ENCODE measurements at regions not wholly inside any gene's neighbourhood (a gene's known extent, or its start where the extent isn't known, plus 50 kb on each side); places are given as distances from the start of the nearest gene placed in this dataset.

- H3K4me1 ChIP-seq (ENCODE audit: insufficient read depth, low read length, poor library complexity, severe bottlenecking), result no peaks in the 10 kb centered on the region
- H3K36me3 ChIP-seq (ENCODE audit: insufficient read depth, low read length), result no peaks in the 10 kb centered on the region
- no peak overlapping the region for H3K4me3 ChIP-seq (ENCODE audit: low read depth, low read length, poor library complexity, severe bottlenecking)
- TF ChIP-seq, protein P1, sequence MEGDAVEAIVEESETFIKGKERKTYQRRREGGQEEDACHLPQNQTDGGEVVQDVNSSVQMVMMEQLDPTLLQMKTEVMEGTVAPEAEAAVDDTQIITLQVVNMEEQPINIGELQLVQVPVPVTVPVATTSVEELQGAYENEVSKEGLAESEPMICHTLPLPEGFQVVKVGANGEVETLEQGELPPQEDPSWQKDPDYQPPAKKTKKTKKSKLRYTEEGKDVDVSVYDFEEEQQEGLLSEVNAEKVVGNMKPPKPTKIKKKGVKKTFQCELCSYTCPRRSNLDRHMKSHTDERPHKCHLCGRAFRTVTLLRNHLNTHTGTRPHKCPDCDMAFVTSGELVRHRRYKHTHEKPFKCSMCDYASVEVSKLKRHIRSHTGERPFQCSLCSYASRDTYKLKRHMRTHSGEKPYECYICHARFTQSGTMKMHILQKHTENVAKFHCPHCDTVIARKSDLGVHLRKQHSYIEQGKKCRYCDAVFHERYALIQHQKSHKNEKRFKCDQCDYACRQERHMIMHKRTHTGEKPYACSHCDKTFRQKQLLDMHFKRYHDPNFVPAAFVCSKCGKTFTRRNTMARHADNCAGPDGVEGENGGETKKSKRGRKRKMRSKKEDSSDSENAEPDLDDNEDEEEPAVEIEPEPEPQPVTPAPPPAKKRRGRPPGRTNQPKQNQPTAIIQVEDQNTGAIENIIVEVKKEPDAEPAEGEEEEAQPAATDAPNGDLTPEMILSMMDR (conservative IDR thresholded peaks at IDR 0.05; ENCODE audit: low read length), result no peak
- DNase-seq (ENCODE audit: low spot score), result no peak
- no peaks in the 10 kb centered on the region for H4K20me1 ChIP-seq (ENCODE audit: insufficient read depth, low read length)
- no peaks in the 10 kb centered on the region for H3K9me2 ChIP-seq (ENCODE audit: insufficient read depth, low read length)
- no peak overlapping the region for H3K27ac ChIP-seq (ENCODE audit: low read depth, low read length, poor library complexity, severe bottlenecking)
- no TSS peak for BruUV-seq (replicated peaks)
- ChIA-PET POLR2A (no interaction called here), CTCF (ENCODE audit: unreplicated experiment) (no interaction called here)
- H2AFZ ChIP-seq (ENCODE audit: low read length), result no peak overlapping the region
- no peak overlapping the region for H3K4me2 ChIP-seq (ENCODE audit: low read length)
- no peaks in the 10 kb centered on the region for H3K79me2 ChIP-seq (ENCODE audit: insufficient read depth, low read depth, low read length)
- intact Hi-C loops (cut with micrococcal nuclease; ENCODE audit: unreplicated experiment), result no loop called here
- H3K9me3 ChIP-seq (ENCODE audit: low read length), result no peaks in the 10 kb centered on the region
Observed at GRCh38 chr13:85590231-85590931, 208.8 kb downstream of the SLITRK6 start.

- H3K9me3 ChIP-seq (ENCODE audit: low read length), result no peaks in the 10 kb centered on the region
- CTCF ChIA-PET (ENCODE audit: unreplicated experiment), result no interaction called here
- H3K4me2 ChIP-seq (ENCODE audit: low read length), result no peak overlapping the region
- no TSS peak for BruUV-seq (replicated peaks)
- no peak overlapping the region for H3K27ac ChIP-seq (ENCODE audit: low read depth, low read length, poor library complexity, severe bottlenecking)
- no peak for TF ChIP-seq EZH2phosphoT487 (IDR thresholded peaks at IDR 0.05; ENCODE audit: borderline replicate concordance, low read depth, low read length)
- TF ChIP-seq, protein P1 (conservative IDR thresholded peaks at IDR 0.05; ENCODE audit: low read length), result no peak
- H4K20me1 ChIP-seq (ENCODE audit: insufficient read depth, low read length), result no peaks in the 10 kb centered on the region
- H3K4me3 ChIP-seq (ENCODE audit: low read depth, low read length, poor library complexity, severe bottlenecking), result no peak overlapping the region
- intact Hi-C loops (cut with micrococcal nuclease; ENCODE audit: unreplicated experiment), result no loop called here
- H3K9me2 ChIP-seq (ENCODE audit: insufficient read depth, low read length), result no peaks in the 10 kb centered on the region
- H3K79me2 ChIP-seq (ENCODE audit: insufficient read depth, low read depth, low read length), result no peaks in the 10 kb centered on the region
- H2AFZ ChIP-seq (ENCODE audit: low read length), result no peak overlapping the region
- POLR2A ChIA-PET, result interaction anchor here (1.2 kb wide), 1 partner anchor 9 kb away, joined by 3 read pairs; no protein-coding TSS in a partner anchor
- DNase-seq (ENCODE audit: low spot score), result no peak
- no peaks in the 10 kb centered on the region for H3K36me3 ChIP-seq (ENCODE audit: insufficient read depth, low read length)
- no peaks in the 10 kb centered on the region for H3K4me1 ChIP-seq (ENCODE audit: insufficient read depth, low read length, poor library complexity, severe bottlenecking)
Observed at GRCh38 chr13:85589021-85589420, 210.2 kb downstream of the SLITRK6 start.

GRCh38 chr13:85588359-85588758 is 210.9 kb downstream of the SLITRK6 start:
- BruUV-seq (replicated peaks), result no TSS peak
- Histone ChIP-seq H3K4me1 (ENCODE audit: insufficient read depth, low read length, poor library complexity, severe bottlenecking) (no peaks in the 10 kb centered on the region), H3K79me2 (ENCODE audit: insufficient read depth, low read depth, low read length) (no peaks in the 10 kb centered on the region), H3K27ac (ENCODE audit: low read depth, low read length, poor library complexity, severe bottlenecking) (no peak overlapping the region), H2AFZ (ENCODE audit: low read length) (no peak overlapping the region), H3K9me3 (ENCODE audit: low read length) (no peaks in the 10 kb centered on the region), H3K4me3 (ENCODE audit: low read depth, low read length, poor library complexity, severe bottlenecking) (no peak overlapping the region), H3K9me2 (ENCODE audit: insufficient read depth, low read length) (no peaks in the 10 kb centered on the region), H4K20me1 (ENCODE audit: insufficient read depth, low read length) (no peaks in the 10 kb centered on the region), H3K36me3 (ENCODE audit: insufficient read depth, low read length) (no peaks in the 10 kb centered on the region), H3K4me2 (ENCODE audit: low read length) (no peak overlapping the region)
- CTCF ChIA-PET (ENCODE audit: unreplicated experiment), result no interaction called here
- DNase-seq (ENCODE audit: low spot score), result no peak
- intact Hi-C loops (cut with micrococcal nuclease; ENCODE audit: unreplicated experiment), result no loop called here
- POLR2A ChIA-PET, result interaction anchor here (1.2 kb wide), 1 partner anchor 9 kb away, joined by 3 read pairs; no protein-coding TSS in a partner anchor
- TF ChIP-seq, protein P1 (conservative IDR thresholded peaks at IDR 0.05; ENCODE audit: low read length), result no peak
- no peak for TF ChIP-seq EZH2phosphoT487 (IDR thresholded peaks at IDR 0.05; ENCODE audit: borderline replicate concordance, low read depth, low read length)
